ES-I3 (cell line): ENCODE measurements at regions not wholly inside any gene's neighbourhood (a gene's known extent, or its start where the extent isn't known, plus 50 kb on each side); places are given as distances from the start of the nearest gene placed in this dataset.
"Not testable (repeated sequence)": the region's sequence is repeated elsewhere in the genome, so short reads cannot be mapped to it uniquely, and the experiment has no call there.

ENCODE experiments used
- H3K36me3 ChIP-seq: 2 replicates; pipeline ENCODE4 v1.6.1; 2013; ENCODE audit warnings: mild to moderate bottlenecking, low read length, control low read depth, moderate library complexity; ENCODE audit not compliant: insufficient read depth
- H3K4me1 ChIP-seq: 2 replicates; pipeline ENCODE4 v1.6.1; 2013; ENCODE audit warnings: mild to moderate bottlenecking, control low read depth, low read length; ENCODE audit not compliant: insufficient read depth
- H3K9ac ChIP-seq: 2 replicates; pipeline ENCODE4 v1.6.1; 2013; ENCODE audit warnings: low read depth, mild to moderate bottlenecking, low read length, moderate library complexity
- H3K9me3 ChIP-seq: 2 replicates; pipeline ENCODE4 v1.6.1; 2013; ENCODE audit warnings: mild to moderate bottlenecking, low read length, moderate library complexity; ENCODE audit not compliant: control insufficient read depth, insufficient read depth

GRCh38 chr5:67910546-67910945 is 305.0 kb upstream of the PIK3R1 start:
- no peaks in the 10 kb centered on the region for H3K4me1 ChIP-seq
- no peak overlapping the region for H3K9ac ChIP-seq
- H3K9me3 ChIP-seq = no peaks in the 10 kb centered on the region
- no peaks in the 10 kb centered on the region for H3K36me3 ChIP-seq

GRCh38 chr5:67908126-67908765 is 307.3 kb upstream of the PIK3R1 start:
- no peaks in the 10 kb centered on the region for H3K4me1 ChIP-seq
- H3K9ac ChIP-seq = no peak overlapping the region
- H3K9me3 ChIP-seq = no peaks in the 10 kb centered on the region
- H3K36me3 ChIP-seq = no peaks in the 10 kb centered on the region

GRCh38 chr5:67904366-67904765 is 311.2 kb upstream of the PIK3R1 start:
- Histone ChIP-seq H3K4me1 (no peaks in the 10 kb centered on the region; the same call in 1 of the 2 replicates), H3K9ac (no peak overlapping the region), H3K9me3 (no peaks in the 10 kb centered on the region), H3K36me3 (no peaks in the 10 kb centered on the region)

GRCh38 chr5:67903656-67904055 is 311.9 kb upstream of the PIK3R1 start:
- Histone ChIP-seq H3K4me1 (no peaks in the 10 kb centered on the region; the same call in 1 of the 2 replicates), H3K9me3 (no peaks in the 10 kb centered on the region), H3K9ac (no peak overlapping the region), H3K36me3 (no peaks in the 10 kb centered on the region)

- H3K9me3 ChIP-seq = no peaks in the 10 kb centered on the region
- H3K4me1 ChIP-seq = no peaks in the 10 kb centered on the region; the same call in 1 of the 2 replicates
- no peaks in the 10 kb centered on the region for H3K36me3 ChIP-seq
- H3K9ac ChIP-seq = no peak overlapping the region
Observed at GRCh38 chr5:67903121-67903520, 312.4 kb upstream of the PIK3R1 start.

GRCh38 chr5:67902497-67902830 is 313.1 kb upstream of the PIK3R1 start:
- no peak overlapping the region for H3K9ac ChIP-seq
- no peaks in the 10 kb centered on the region; the same call in 1 of the 2 replicates for H3K4me1 ChIP-seq
- no peaks in the 10 kb centered on the region for H3K9me3 ChIP-seq
- H3K36me3 ChIP-seq = no peaks in the 10 kb centered on the region

GRCh38 chr5:67901814-67902496 is 313.6 kb upstream of the PIK3R1 start:
- Histone ChIP-seq H3K9ac (no peak overlapping the region), H3K36me3 (no peaks in the 10 kb centered on the region), H3K9me3 (no peaks in the 10 kb centered on the region), H3K4me1 (no peaks in the 10 kb centered on the region; the same call in 1 of the 2 replicates)

- Histone ChIP-seq H3K9ac (no peak overlapping the region), H3K4me1 (no peaks in the 10 kb centered on the region; the same call in 1 of the 2 replicates), H3K9me3 (no peaks in the 10 kb centered on the region), H3K36me3 (no peaks in the 10 kb centered on the region)
Observed at GRCh38 chr5:67900514-67900913, 315.0 kb upstream of the PIK3R1 start.

GRCh38 chr5:67897980-67898379 is 317.6 kb upstream of the PIK3R1 start:
- no peaks in the 10 kb centered on the region for H3K9me3 ChIP-seq
- H3K36me3 ChIP-seq = no peaks in the 10 kb centered on the region
- no peak overlapping the region for H3K9ac ChIP-seq
- no peaks in the 10 kb centered on the region; the same call in 1 of the 2 replicates for H3K4me1 ChIP-seq

- H3K4me1 ChIP-seq = no peaks in the 10 kb centered on the region; the same call in 1 of the 2 replicates
- no peak overlapping the region for H3K9ac ChIP-seq
- no peaks in the 10 kb centered on the region for H3K9me3 ChIP-seq
- H3K36me3 ChIP-seq = no peaks in the 10 kb centered on the region
Observed at GRCh38 chr5:67897431-67897830, 318.1 kb upstream of the PIK3R1 start.

- H3K9ac ChIP-seq = no peak overlapping the region
- no peaks in the 10 kb centered on the region for H3K36me3 ChIP-seq
- no peaks in the 10 kb centered on the region for H3K9me3 ChIP-seq
- no peaks in the 10 kb centered on the region; the same call in 1 of the 2 replicates for H3K4me1 ChIP-seq
Observed at GRCh38 chr5:67896930-67897313, 318.6 kb upstream of the PIK3R1 start.

- Histone ChIP-seq H3K4me1 (no peaks in the 10 kb centered on the region; the same call in 1 of the 2 replicates), H3K9me3 (no peaks in the 10 kb centered on the region), H3K9ac (no peak overlapping the region), H3K36me3 (no peaks in the 10 kb centered on the region)
Observed at GRCh38 chr5:67896311-67896929, 319.1 kb upstream of the PIK3R1 start.

- not testable (repeated sequence) for H3K4me1 ChIP-seq, H3K9ac ChIP-seq, H3K9me3 ChIP-seq, H3K36me3 ChIP-seq
Observed at GRCh38 chr5:67889870-67890269, 325.7 kb upstream of the PIK3R1 start.

- H3K36me3 ChIP-seq = no peaks in the 10 kb centered on the region
- no peaks in the 10 kb centered on the region for H3K4me1 ChIP-seq
- H3K9me3 ChIP-seq = no peaks in the 10 kb centered on the region
- no peak overlapping the region for H3K9ac ChIP-seq
Observed at GRCh38 chr5:67887748-67888161, 327.8 kb upstream of the PIK3R1 start.

GRCh38 chr5:67886761-67887160 is 328.8 kb upstream of the PIK3R1 start:
- H3K36me3 ChIP-seq = no peaks in the 10 kb centered on the region
- no peaks in the 10 kb centered on the region for H3K4me1 ChIP-seq
- H3K9me3 ChIP-seq = no peaks in the 10 kb centered on the region
- H3K9ac ChIP-seq = no peak overlapping the region
